DOHH2 (cell line): ENCODE measurements at regions not wholly inside any gene's neighbourhood (a gene's known extent, or its start where the extent isn't known, plus 50 kb on each side); places are given as distances from the start of the nearest gene placed in this dataset.

Source experiments
- H3F3A ChIP-seq: fragments of 200-600 bp; sonication (generic), shearing (Covaris generic); 2 replicates; pipeline ENCODE4 v1.6.0; 2016; ENCODE audit warnings: antibody characterized with exemption, mild to moderate bottlenecking; ENCODE audit not compliant: control insufficient read depth, insufficient read depth
- H3K27ac ChIP-seq: fragments of 200-600 bp; sonication (generic); 2 replicates; pipeline ENCODE4 v1.5.1; 2014; ENCODE audit warnings: low read depth, mild to moderate bottlenecking, low read length, moderate library complexity
- H3K27me3 ChIP-seq: fragments of 200-600 bp; sonication (generic); 2 replicates; pipeline ENCODE4 v1.6.1; 2014; ENCODE audit warnings: mild to moderate bottlenecking, low read length, mixed read lengths; ENCODE audit not compliant: control insufficient read depth
- H3K36me3 ChIP-seq: fragments of 200-600 bp; sonication (generic); 2 replicates; pipeline ENCODE4 v1.6.1; 2014; ENCODE audit warnings: mild to moderate bottlenecking, low read length, moderate library complexity, mixed read lengths; ENCODE audit not compliant: control insufficient read depth
- H3K4me1 ChIP-seq: fragments of 200-600 bp; sonication (generic); 2 replicates; pipeline ENCODE4 v1.6.1; 2014; ENCODE audit warnings: mild to moderate bottlenecking, low read length, mixed read lengths; ENCODE audit not compliant: control insufficient read depth
- H3K4me2 ChIP-seq: fragments of 200-600 bp; sonication (generic); 2 replicates; pipeline ENCODE4 v1.6.0; 2014; ENCODE audit warnings: mild to moderate bottlenecking, low read length, moderate library complexity
- H3K4me3 ChIP-seq: fragments of 200-600 bp; sonication (generic); 2 replicates; pipeline ENCODE4 v1.5.1; 2014; ENCODE audit warnings: mild to moderate bottlenecking, low read length, mixed read lengths
- H3K79me2 ChIP-seq: fragments of 200-600 bp; sonication (generic); 2 replicates; pipeline ENCODE4 v1.6.1; 2014; ENCODE audit warnings: mild to moderate bottlenecking, low read length, mixed read lengths; ENCODE audit not compliant: control insufficient read depth
- H3K9me2 ChIP-seq: fragments of 200-600 bp; sonication (generic); replicated peaks from 2 replicates; pipeline ENCODE4 v1.6.1; 2014; ENCODE audit warnings: mild to moderate bottlenecking, low read length, mixed read lengths; ENCODE audit not compliant: control insufficient read depth
- H3K9me3 ChIP-seq: fragments of 200-600 bp; sonication (generic); 2 replicates; pipeline ENCODE4 v1.6.1; 2014; ENCODE audit warnings: antibody characterized with exemption, low read length, mixed read lengths; ENCODE audit not compliant: control insufficient read depth, insufficient read depth
- H4K20me1 ChIP-seq: fragments of 200-600 bp; sonication (generic); 2 replicates; pipeline ENCODE4 v1.6.0; 2014; ENCODE audit warnings: low read depth, mild to moderate bottlenecking, antibody characterized with exemption, low read length, moderate library complexity; ENCODE audit not compliant: control insufficient read depth, insufficient read depth
- EZH2phosphoT487 ChIP-seq: fragments of 200-600 bp; sonication (generic); IDR thresholded peaks from 2 replicates; pipeline ENCODE4 v1.6.1; 2017; ENCODE audit warnings: borderline replicate concordance, mild to moderate bottlenecking, antibody characterized with exemption, low read length, moderate library complexity, mixed read lengths
- TF ChIP-seq, protein P1 (sequence below): fragments of 200-600 bp; sonication (generic); IDR thresholded peaks from one replicate; pipeline ENCODE4 v1.5.1; 2014; ENCODE audit warnings: antibody characterized with exemption, mild to moderate bottlenecking, low read depth, low read length; ENCODE audit not compliant: poor library complexity, severe bottlenecking

DNA sequence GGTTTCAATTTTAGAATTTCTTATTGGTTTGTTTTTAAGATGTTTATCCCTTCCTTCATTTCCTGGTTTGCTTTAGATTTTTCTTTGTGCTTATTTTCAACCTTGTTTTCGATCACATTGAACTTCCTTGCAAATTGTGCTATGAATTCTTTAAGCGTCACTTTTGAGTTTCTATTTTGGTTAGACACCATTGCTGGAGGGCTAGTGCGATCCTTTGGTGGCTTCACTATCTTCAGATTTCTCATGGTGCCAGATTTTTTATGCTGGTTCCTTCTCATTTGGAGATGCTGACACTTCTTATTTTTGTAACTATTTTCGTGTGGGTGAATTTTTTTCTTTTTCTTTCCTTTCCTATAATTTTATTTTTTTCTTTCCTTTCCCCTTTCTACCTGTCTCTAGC lies 227.2 kb upstream of the HDX start:
- no peaks in the 10 kb centered on the region for H3K9me2 ChIP-seq
- H3F3A ChIP-seq, result no peaks in the 10 kb centered on the region
- no peaks in the 10 kb centered on the region for H3K9me3 ChIP-seq
- no peak overlapping the region for H3K4me3 ChIP-seq
- TF ChIP-seq EZH2phosphoT487, result no peak
- TF ChIP-seq, protein P1, sequence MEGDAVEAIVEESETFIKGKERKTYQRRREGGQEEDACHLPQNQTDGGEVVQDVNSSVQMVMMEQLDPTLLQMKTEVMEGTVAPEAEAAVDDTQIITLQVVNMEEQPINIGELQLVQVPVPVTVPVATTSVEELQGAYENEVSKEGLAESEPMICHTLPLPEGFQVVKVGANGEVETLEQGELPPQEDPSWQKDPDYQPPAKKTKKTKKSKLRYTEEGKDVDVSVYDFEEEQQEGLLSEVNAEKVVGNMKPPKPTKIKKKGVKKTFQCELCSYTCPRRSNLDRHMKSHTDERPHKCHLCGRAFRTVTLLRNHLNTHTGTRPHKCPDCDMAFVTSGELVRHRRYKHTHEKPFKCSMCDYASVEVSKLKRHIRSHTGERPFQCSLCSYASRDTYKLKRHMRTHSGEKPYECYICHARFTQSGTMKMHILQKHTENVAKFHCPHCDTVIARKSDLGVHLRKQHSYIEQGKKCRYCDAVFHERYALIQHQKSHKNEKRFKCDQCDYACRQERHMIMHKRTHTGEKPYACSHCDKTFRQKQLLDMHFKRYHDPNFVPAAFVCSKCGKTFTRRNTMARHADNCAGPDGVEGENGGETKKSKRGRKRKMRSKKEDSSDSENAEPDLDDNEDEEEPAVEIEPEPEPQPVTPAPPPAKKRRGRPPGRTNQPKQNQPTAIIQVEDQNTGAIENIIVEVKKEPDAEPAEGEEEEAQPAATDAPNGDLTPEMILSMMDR, result no peak
- peaks cover 9% of the 10 kb centered on the region for H3K79me2 ChIP-seq
- peak overlapping the region; percentile 14 for H3K4me2 ChIP-seq
- H3K36me3 ChIP-seq, result no peaks in the 10 kb centered on the region
- peaks cover 22% of the 10 kb centered on the region for H3K4me1 ChIP-seq
- H3K27ac ChIP-seq, result no peak overlapping the region
- no peaks in the 10 kb centered on the region for H3K27me3 ChIP-seq
- no peaks in the 10 kb centered on the region for H4K20me1 ChIP-seq

DNA sequence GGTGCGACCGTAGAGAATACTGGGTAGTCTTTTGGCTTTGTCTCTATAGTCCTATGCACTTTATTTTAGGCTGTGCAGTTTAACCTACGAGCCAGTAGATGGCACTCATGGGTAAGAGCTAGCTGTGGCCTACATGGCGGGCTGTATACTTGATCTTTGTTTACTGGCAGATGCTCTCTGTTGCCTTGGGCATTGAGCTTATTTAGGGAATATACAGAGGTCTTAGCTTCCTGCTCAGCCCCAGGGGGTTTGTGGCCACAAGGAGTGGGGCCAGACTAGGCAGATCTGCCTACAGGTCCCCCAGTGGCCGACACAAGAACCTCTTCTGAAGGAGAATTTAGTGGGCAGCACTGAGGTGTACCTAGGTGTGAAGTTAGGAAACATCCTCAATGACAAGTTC lies 227.6 kb upstream of the HDX start:
- H3K4me2 ChIP-seq, result peak overlapping the region; percentile 14

DNA sequence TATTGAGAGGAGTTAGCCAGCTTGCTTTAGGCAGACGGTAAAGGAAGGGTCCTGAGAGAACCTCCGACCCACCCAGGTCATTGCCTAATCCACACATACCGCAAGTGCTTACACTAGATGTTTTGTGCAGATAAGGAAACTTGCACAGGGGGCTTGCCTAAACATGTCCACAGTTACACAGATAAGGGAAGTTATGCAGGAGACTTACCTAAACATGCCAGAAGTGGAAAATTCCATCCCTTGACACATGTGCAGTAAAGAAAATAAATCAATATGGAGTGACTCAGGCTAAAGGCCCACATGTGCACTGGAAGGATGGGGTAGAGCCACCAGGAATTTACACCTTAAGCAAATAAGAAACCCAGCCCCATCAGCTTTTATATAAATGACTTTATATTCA lies 232.8 kb upstream of the HDX start:
- no peaks in the 10 kb centered on the region for H3F3A ChIP-seq
- H3K27ac ChIP-seq, result no peak overlapping the region
- peaks cover 2% of the 10 kb centered on the region; the same call in 1 of the 2 replicates for H3K4me1 ChIP-seq
- no peaks in the 10 kb centered on the region for H4K20me1 ChIP-seq
- H3K36me3 ChIP-seq, result no peaks in the 10 kb centered on the region
- no peaks in the 10 kb centered on the region for H3K9me2 ChIP-seq
- TF ChIP-seq, protein P1, result no peak
- TF ChIP-seq EZH2phosphoT487, result no peak
- H3K4me2 ChIP-seq, result no peak overlapping the region
- H3K27me3 ChIP-seq, result no peaks in the 10 kb centered on the region
- no peak overlapping the region for H3K4me3 ChIP-seq
- peaks cover 4% of the 10 kb centered on the region for H3K79me2 ChIP-seq
- H3K9me3 ChIP-seq, result no peaks in the 10 kb centered on the region

More for the DNA sequence above, 227.6 kb upstream of the HDX start:
- H3K27ac ChIP-seq, result no peak overlapping the region
- peaks cover 22% of the 10 kb centered on the region for H3K4me1 ChIP-seq
- no peak overlapping the region for H3K4me3 ChIP-seq
- no peaks in the 10 kb centered on the region for H4K20me1 ChIP-seq
- H3K36me3 ChIP-seq, result no peaks in the 10 kb centered on the region
- peaks cover 9% of the 10 kb centered on the region for H3K79me2 ChIP-seq
- H3K9me3 ChIP-seq, result no peaks in the 10 kb centered on the region
- TF ChIP-seq, protein P1, result peak; percentile 81
- no peak for TF ChIP-seq EZH2phosphoT487
- H3K9me2 ChIP-seq, result no peaks in the 10 kb centered on the region
- no peaks in the 10 kb centered on the region for H3F3A ChIP-seq
- H3K27me3 ChIP-seq, result no peaks in the 10 kb centered on the region

DNA sequence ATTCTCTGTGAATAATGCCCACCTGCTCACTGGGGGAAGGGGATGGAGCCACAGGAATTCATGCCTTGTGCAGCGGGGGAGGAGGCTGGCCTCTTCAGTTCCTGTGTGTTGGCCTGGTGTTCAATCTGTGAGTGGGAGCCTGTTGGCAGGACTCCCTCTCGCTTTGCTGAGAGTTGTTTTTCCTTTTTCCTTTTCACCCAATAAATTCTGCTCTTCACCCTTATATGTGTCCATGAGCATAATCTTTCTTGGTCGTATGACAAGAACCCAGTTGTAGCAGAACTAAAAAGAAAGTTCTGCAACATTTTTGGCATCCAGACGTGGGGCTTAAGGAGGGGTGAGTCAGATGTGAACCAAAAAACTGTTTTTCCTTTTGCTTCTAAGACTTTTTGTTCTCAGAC lies 235.2 kb upstream of the HDX start:
- Histone ChIP-seq H3F3A (no peaks in the 10 kb centered on the region), H4K20me1 (no peaks in the 10 kb centered on the region), H3K36me3 (no peaks in the 10 kb centered on the region), H3K4me2 (no peak overlapping the region), H3K27ac (no peak overlapping the region), H3K27me3 (no peaks in the 10 kb centered on the region), H3K9me3 (no peaks in the 10 kb centered on the region), H3K4me1 (no peaks in the 10 kb centered on the region), H3K4me3 (no peak overlapping the region), H3K9me2 (no peaks in the 10 kb centered on the region), H3K79me2 (no peaks in the 10 kb centered on the region)
- TF ChIP-seq EZH2phosphoT487, result no peak
- TF ChIP-seq, protein P1, result no peak
